ENCODE measurements at regions not wholly inside any gene's neighbourhood (a gene's known extent, or its start where the extent isn't known, plus 50 kb on each side); places are given as distances from the start of the nearest gene placed in this dataset.

DNA sequence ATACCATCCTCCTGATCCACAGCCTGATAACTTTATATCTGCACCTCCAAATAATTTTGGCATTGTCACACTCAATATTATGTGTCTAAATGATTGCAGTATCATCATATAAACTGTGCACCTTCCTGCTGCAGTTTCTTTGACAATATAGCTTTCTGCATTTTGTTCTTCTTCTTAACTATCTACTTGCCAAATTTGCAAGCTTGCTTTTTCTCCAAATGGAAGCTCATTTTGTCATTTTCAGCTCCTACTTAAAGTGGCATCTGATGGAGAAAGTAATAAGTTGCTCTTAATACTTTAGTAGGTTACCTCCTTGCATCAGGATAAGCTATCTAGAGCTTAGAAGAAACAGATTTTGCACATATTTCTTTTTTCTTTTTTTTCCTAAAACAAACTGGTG, 74.0 kb upstream of the DEFB112 start:
- no peak overlapping the region for H3K4me3 ChIP-seq (ENCODE audit: low read depth in 2 of 2, low read length in 2 of 2)
- H3K4me1 ChIP-seq (ENCODE audit: control insufficient read depth, insufficient read depth, low read length), result no peaks in the 10 kb centered on the region
- no peak for TF ChIP-seq TCF7L2 (IDR thresholded peaks at IDR 0.05; ENCODE audit: low read depth, low read length)
- TF ChIP-seq POLR2AphosphoS5 (IDR thresholded peaks at IDR 0.05; ENCODE audit: low read depth, low read length), result no peak
- no peak for TF ChIP-seq SIN3A (IDR thresholded peaks at IDR 0.05; ENCODE audit: borderline replicate concordance, insufficient read depth, low read depth, low read length)
- TF ChIP-seq, protein P1, sequence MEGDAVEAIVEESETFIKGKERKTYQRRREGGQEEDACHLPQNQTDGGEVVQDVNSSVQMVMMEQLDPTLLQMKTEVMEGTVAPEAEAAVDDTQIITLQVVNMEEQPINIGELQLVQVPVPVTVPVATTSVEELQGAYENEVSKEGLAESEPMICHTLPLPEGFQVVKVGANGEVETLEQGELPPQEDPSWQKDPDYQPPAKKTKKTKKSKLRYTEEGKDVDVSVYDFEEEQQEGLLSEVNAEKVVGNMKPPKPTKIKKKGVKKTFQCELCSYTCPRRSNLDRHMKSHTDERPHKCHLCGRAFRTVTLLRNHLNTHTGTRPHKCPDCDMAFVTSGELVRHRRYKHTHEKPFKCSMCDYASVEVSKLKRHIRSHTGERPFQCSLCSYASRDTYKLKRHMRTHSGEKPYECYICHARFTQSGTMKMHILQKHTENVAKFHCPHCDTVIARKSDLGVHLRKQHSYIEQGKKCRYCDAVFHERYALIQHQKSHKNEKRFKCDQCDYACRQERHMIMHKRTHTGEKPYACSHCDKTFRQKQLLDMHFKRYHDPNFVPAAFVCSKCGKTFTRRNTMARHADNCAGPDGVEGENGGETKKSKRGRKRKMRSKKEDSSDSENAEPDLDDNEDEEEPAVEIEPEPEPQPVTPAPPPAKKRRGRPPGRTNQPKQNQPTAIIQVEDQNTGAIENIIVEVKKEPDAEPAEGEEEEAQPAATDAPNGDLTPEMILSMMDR (IDR thresholded peaks at IDR 0.05), result no peak
- no peak for TF ChIP-seq REST (IDR thresholded peaks at IDR 0.05; ENCODE audit: insufficient read depth in 1 of 2, low read depth in 2 of 2, low read length in 1 of 2)
- intact Hi-C loops (cut with micrococcal nuclease; ENCODE audit: unreplicated experiment) (no loop called here), in situ Hi-C loops (cut with HindIII; ENCODE audit: low pct_unique_long_range_greater_than_20kb, low sequenced_read_pairs) (no loop called here)
- no peak for DNase-seq (ENCODE audit: low read depth, low spot score)
- ATAC-seq, result no peak
- CTCF ChIA-PET, result no interaction called here
- H3K27ac ChIP-seq (ENCODE audit: low read length), result no peak overlapping the region
- no peaks in the 10 kb centered on the region for H3K9me3 ChIP-seq (ENCODE audit: control insufficient read depth, insufficient read depth, low read depth, low read length)
- POLR2A ChIA-PET, result no interaction called here
- H3K27me3 ChIP-seq (ENCODE audit: control insufficient read depth, insufficient read depth, low read length), result no peaks in the 10 kb centered on the region; the same call in 1 of the 2 replicates
- BruUV-seq (replicated peaks), result no TSS peak
- no peaks in the 10 kb centered on the region for H3K36me3 ChIP-seq (ENCODE audit: control insufficient read depth, insufficient read depth, low read length)

- Histone ChIP-seq H3K27ac (ENCODE audit: low read length) (no peak overlapping the region), H3K9me3 (ENCODE audit: control insufficient read depth, insufficient read depth, low read depth, low read length) (no peaks in the 10 kb centered on the region), H3K4me3 (ENCODE audit: low read depth in 2 of 2, low read length in 2 of 2) (no peak overlapping the region), H3K4me1 (ENCODE audit: control insufficient read depth, insufficient read depth, low read length) (no peaks in the 10 kb centered on the region), H3K36me3 (ENCODE audit: control insufficient read depth, insufficient read depth, low read length) (no peaks in the 10 kb centered on the region), H3K27me3 (ENCODE audit: control insufficient read depth, insufficient read depth, low read length) (no peaks in the 10 kb centered on the region; the same call in 1 of the 2 replicates)
- intact Hi-C loops (cut with micrococcal nuclease; ENCODE audit: unreplicated experiment), result no loop called here
- in situ Hi-C loops (cut with HindIII; ENCODE audit: low pct_unique_long_range_greater_than_20kb, low sequenced_read_pairs), result no loop called here
- ATAC-seq (no peak), DNase-seq (ENCODE audit: low read depth, low spot score) (no peak)
- POLR2A ChIA-PET, result no interaction called here
- CTCF ChIA-PET, result no interaction called here
- no TSS peak for BruUV-seq (replicated peaks)
- TF ChIP-seq POLR2AphosphoS5 (IDR thresholded peaks at IDR 0.05; ENCODE audit: low read depth, low read length) (no peak), TCF7L2 (IDR thresholded peaks at IDR 0.05; ENCODE audit: low read depth, low read length) (no peak), REST (IDR thresholded peaks at IDR 0.05; ENCODE audit: insufficient read depth in 1 of 2, low read depth in 2 of 2, low read length in 1 of 2) (no peak), SIN3A (IDR thresholded peaks at IDR 0.05; ENCODE audit: borderline replicate concordance, insufficient read depth, low read depth, low read length) (no peak)
- TF ChIP-seq, protein P1 (IDR thresholded peaks at IDR 0.05), result no peak
Observed at GRCh38 chr6:50124572-50124971, 74.8 kb upstream of the DEFB112 start.
